HG03196 (cell line): ENCODE measurements at regions not wholly inside any gene's neighbourhood (a gene's known extent, or its start where the extent isn't known, plus 50 kb on each side); places are given as distances from the start of the nearest gene placed in this dataset.

ENCODE experiments used
- ATAC-seq: cut with Tn5 transposase; IDR thresholded peaks from one replicate; pipeline ENCODE4 v1.9.1; 2021; ENCODE audit not compliant: unreplicated experiment

DNA sequence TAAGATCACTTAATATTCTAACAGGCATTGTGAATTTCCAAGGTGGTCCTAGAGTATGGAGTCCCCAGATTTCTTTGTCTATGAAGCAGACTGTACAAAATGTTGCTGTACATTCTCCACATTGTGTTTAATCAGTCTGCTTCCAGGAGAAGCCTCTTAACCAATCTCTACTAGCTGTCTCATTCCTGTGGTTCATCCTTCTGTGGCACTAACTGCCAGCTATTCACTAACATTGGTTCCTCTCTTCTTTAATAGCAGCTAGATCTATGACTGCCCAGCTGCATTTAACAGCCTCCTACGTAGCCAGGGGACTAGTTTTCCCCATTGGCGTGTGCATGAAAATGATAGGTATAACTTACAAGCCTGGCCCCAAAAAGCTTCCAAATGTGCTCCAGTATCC is 395.4 kb downstream of the SAMD5 start:
- no peak for ATAC-seq

GRCh38 chr6:147904416-147904815 is 395.9 kb downstream of the SAMD5 start:
- ATAC-seq: no peak

DNA sequence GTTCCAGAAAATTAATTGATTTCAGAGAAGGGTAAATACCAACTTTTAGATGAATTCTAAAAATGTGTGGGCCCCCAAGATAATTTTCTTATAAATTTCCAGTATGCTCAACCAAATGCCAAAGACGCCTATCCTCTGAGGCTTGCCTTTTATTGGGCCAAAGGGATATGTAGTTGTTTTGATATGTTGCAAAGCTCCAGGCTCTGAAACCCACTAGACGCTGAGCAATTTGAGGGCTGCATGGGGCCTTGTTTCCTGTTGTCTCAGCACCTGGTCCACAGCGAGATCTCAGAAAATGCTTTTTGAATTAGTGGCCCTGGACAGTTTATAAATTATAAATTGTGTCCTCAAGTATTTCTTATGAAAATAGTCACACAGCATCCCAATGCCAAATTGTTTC is 397.2 kb downstream of the SAMD5 start:
- ATAC-seq: no peak

GRCh38 chr6:147906361-147906760 is 397.9 kb downstream of the SAMD5 start:
- ATAC-seq: no peak

GRCh38 chr6:147909640-147910039 is 401.1 kb downstream of the SAMD5 start:
- no peak for ATAC-seq

DNA sequence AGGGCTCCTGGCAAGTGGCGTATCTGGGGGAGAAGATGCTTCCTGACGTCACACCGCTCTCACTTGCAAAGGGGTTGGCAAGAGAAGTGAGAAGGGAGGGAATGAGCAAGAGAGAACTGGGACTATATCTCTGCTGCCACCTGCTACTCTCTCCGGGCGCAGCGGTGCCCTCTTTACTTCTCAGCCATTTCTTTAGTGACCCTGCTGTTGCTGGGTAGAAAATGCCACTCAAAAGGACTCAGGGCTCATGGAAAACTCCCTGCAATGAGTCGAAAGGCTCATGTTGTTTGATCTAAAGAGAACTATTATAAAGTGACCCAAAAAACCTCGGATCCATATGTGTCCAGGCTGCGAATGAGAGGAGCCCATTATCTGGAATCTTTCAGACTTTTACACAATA is 401.8 kb downstream of the SAMD5 start:
- ATAC-seq: no peak

DNA sequence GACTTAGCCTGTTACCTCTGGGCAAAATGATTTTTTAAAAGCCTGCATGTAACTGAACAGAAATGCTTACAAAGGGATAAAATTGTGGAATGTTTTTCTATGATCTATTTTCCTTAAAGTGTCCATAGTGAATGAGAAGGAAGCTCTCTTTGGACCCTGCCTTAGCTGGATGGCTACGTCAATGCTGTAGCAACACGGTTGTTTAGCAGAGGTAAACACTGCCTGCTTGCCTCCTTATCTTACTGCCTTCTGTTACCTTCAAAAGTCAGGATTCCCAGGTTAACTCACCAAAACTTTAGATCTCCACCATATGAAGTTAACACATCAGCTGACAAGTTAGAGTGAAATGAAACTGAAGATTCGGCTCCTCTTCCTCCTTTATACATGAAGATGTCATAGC is 402.6 kb downstream of the SAMD5 start:
- no peak for ATAC-seq

DNA sequence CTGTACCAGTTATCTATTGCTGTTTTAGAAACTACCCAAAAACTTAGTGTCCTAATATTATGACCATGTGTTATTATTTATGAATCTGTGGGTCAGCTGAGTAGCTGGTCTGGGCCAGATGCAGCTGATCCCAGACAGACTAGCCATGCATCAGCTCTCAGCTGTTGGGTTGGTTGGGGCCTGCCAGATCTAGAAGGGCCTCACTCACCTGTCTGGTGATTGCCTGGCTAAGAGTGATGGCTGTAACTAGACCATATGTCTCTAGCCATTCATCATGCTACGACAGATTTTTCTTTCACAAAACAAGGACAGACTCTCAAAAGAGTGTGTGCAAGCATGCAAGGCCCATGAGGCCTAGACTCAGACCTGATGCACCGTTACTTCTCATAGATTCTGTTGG is 403.2 kb downstream of the SAMD5 start:
- no peak for ATAC-seq

DNA sequence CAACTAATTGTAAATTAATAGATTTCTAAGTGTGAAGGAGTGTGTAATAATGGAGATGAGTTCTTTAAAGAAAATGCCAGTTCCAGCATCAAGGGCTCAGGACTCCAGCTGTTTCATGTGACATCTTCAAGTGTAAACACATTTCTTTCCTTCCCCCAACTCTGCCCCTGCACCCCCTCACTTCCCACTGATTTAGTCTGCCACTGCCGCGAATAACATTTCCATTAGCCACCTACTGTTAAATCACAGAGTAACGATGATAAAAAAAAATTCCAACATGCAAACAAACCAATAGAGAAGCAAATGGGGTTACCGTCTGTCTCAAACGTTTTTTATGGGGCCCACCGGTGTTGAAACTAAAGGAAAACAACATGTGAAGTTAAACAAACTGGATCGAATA is 414.3 kb downstream of the SAMD5 start:
- ATAC-seq: no peak

DNA sequence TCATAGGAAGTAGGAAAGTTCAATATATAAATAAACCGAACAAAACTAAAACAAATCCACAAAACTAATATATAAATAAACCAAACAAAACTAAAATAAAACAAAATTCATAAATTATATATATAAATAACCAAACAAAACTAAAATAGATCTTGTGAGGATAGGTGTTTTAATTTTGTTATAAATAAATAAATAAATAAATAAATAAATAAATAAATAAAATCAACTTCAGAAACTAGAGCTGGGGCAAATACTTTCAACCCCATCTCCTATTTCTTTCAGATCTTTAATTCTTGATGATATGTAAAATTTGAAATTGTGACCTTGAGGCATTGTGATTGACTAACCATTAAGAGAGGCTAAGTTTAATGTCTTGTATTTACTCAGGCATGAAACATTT is 416.1 kb downstream of the SAMD5 start:
- no peak for ATAC-seq

DNA sequence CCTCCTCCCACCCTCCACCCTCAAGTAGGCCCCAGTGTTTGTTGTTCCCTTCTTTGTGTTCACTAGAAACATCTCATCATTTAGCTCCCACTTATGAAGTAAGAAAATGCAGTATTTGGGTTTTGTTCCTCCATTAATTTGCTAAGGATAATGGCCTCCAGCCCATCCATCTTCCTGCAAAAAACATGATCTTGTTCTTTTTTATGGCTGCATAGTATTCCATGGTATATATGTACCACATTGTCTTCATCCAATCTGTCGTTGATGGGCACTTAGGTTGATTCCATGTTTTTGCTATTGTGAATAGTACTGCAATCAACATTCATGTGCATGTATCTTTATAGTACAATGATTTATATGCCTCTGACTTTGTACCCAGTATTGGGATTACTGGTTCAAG is 416.8 kb upstream of the SASH1 start:
- no peak for ATAC-seq

GRCh38 chr6:147930745-147931144 is 411.9 kb upstream of the SASH1 start:
- no peak for ATAC-seq

DNA sequence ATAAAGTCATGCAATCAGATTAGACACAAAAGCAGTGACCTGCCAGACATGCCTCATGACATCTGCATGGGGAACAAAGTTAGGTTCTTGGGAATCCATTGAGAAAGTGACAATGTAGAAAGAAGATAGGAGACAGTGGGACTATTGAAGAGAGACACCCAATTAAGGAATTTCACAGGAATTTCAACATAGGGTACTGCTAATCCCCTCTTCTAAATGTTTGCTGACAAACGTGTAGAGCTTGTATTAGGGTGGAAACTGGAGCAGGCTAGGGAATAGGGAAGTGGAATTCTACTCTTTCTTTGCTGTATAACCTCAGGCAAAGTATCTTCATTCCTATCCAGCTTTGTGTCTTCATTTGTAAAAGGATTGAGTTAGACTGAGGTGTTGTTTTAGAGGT is 409.4 kb upstream of the SASH1 start:
- no peak for ATAC-seq

DNA sequence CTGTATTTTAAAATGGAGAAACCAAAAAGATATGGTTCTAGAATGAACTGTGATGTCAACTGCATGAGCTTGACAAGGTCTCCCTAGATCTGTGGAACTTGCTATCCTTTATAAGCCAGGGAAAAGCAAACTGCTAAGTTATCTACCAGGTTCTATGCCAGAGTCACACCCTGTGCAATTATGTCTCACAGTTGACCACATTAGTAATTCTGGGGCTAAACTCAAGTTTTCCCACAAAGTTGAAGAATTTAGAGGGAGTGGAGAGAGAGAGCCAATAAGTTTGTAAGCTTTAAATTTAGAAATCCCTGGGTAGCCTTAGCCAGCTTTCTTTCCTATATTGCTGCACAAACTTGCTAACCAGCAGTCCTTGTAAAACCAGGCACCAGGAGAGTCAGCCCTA is 407.0 kb upstream of the SASH1 start:
- no peak for ATAC-seq

- ATAC-seq: no peak
Observed at GRCh38 chr6:147936703-147937470, 405.8 kb upstream of the SASH1 start.

DNA sequence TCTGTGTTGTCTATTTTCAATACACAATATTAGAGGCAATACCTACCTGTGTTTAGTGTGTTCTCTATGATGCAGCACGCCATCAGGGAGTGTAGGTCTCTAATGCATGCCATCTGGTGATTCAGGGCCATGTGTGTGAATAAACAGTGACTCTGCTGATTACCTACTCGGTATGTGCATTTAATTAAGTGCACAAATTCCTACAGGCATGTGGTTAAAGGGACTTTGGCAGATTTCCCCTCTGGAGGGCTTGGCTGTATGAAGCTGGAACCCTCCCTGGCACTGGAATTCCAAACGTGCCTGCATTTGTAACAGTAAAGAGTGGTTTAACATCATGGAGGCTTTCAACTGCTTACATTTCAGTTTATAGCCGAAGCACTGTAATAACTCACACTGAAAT is 401.5 kb upstream of the SASH1 start:
- no peak for ATAC-seq

DNA sequence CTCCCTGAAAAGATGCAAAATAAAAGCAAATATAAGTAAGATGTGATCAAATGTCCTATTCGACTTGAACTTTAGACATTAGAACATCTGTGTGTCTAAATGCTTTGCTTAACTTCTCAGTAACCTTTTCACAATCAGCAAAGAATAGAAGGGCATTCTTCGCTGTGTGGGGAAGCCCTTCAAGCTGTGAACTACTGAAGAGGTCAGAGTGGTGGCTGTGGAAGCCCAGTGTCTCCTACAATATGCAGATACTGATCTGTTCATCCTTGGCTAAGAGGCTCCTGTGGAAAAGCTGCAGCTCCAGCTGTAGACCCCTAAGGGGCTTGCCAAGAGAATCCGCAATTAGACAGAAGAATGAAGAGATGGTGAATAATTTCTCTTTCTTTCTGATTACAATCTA is 400.3 kb upstream of the SASH1 start:
- no peak for ATAC-seq

GRCh38 chr6:147944122-147944521 is 398.5 kb upstream of the SASH1 start:
- ATAC-seq: no peak

- ATAC-seq: no peak
Observed at GRCh38 chr6:147947521-147947920, 395.1 kb upstream of the SASH1 start.

- ATAC-seq: no peak
Observed at GRCh38 chr6:147949981-147950622, 392.5 kb upstream of the SASH1 start.

GRCh38 chr6:147950623-147950987 is 392.0 kb upstream of the SASH1 start:
- no peak for ATAC-seq

DNA sequence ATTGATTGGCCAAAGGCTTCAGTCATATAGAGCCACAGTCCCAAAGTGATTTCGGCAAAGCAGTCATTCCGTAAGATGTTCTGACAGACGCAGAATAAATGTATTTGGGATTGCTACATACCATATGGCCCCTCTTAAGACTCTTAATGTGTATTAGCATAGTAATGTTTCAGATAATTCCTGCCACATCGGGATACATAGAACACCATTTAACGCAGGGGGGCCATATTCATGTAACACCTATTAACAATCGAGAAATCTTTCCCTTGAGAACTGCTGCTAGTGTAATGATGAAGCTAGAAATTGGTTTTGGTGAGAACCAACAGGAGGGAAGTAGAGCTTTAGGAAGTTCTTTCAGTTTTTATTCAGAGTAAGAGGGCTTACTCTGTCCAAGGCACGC is 390.9 kb upstream of the SASH1 start:
- ATAC-seq: no peak

DNA sequence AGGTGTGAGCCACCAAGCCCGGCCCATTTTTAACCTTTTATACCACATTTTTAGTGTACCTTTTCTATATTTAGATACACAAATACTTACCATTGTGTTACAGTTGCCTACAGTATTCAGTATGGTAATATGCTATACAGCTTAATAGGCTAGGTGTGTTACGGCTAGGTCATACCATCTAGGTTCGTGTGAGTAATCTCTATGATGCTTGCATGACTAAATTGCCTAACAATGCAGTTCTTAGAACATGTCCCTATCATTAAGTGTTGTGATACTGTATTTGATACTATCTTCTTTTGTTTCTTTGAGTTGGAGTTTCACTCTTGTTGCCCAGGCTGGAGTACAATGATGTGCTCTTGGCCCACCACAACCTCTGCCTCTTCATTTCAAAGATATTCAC is 387.7 kb upstream of the SASH1 start:
- no peak for ATAC-seq
